Endometrium (tissue), 2 donors: ENCODE measurements at regions not wholly inside any gene's neighbourhood (a gene's known extent, or its start where the extent isn't known, plus 50 kb on each side); places are given as distances from the start of the nearest gene placed in this dataset.
"Not testable (repeated sequence)": the region's sequence is repeated elsewhere in the genome, so short reads cannot be mapped to it uniquely, and the experiment has no call there.

Source experiments
- FAIRE-seq: peaks from 2 replicates; lab custom pipeline; 2012; peaks lifted over from hg19 to GRCh38; lab: Jason Lieb, UNC
- donor health status: control.
- donor health status: control.

DNA sequence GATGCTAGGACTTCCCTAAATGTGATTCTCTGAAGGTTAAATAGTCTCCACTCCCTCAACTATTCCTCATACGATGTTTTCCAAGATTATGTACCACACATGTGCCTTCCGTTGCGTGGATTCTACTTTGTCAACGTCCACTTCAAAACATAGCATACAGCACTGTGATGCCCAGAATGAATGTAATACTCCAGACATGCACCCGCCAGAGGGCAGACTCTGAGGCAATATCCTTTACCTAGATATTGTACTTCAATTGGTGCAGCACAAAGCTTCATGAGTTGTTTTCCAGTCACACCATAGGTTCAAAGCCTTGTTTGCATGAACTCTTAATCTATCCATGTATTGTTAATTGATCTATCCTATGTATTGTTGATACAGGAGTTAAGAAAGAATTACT is 201.0 kb upstream of the NABP1 start:
- FAIRE-seq: no peak

GRCh38 chr2:191478799-191479679 is 198.9 kb upstream of the NABP1 start:
- no peak for FAIRE-seq

DNA sequence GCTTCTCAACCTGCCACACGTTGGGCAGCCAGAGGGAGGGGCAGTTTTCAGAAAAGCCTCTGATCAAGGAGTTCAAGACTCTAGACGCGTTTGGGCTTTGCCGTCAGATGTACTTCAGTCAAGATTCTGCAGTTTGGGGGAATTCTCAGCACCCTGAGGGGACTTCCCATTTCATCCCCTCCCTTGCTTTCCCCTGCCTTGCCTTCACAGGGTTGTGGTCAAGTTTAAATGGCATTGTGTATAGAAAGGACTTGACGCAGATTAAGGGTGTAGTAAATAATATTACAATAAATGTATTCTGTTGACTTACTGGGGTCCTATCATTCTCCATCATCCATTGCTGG is 198.3 kb upstream of the NABP1 start:
- FAIRE-seq: no peak

DNA sequence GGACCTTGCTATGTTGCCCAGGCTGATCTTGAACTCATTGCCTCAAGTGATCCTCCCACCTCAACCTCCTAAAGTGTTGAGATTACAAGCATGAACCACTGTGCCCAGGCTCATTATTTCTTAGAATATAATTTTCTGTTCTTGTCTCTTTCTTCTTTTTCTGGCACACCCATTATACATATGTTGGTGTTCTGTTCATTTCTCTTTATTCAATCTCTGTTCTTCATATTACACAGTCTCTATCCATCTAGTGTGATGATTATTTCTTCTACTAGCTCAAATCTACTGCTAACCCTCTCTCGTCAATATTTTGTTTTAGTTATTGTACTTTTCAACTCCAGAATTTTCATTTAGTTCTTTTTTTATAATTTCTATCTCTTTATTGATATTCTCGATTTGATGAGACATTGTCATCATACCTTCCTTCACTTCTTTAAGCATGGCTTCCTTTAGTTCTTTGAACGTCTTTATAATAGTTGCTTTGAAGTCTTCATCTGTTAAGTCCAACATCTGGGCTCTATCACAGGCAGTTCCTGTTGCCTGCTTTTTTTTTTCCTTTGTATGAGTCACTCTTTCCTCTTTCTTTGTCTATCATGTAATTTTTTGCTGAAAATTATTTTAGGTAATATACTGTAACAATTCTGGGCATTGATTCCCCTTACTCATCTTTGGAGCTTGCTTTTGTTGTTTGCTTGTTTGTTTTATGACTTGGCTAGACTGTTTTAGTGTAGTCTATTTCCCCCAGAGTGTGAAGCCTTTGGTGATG is 196.4 kb upstream of the NABP1 start:
- FAIRE-seq: no peak

DNA sequence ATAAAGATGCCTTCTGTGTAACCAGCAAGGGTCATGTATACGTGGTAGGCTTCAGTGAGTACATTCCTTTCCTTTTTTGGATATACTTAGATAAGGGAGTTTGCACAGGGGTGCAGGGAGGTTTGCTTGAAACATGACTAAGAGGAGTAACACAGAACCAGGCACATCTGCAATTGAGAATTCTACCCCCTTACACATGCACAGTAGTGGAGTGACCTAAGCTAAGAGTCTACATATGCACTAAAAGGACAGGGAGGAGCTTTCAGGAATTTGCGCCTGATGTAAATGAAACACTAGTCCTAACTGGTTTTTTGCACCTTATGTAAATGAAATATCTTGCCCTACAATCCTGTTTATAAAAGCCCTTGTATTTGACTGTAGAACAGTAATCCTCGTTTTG is 194.8 kb upstream of the NABP1 start:
- FAIRE-seq: no peak

DNA sequence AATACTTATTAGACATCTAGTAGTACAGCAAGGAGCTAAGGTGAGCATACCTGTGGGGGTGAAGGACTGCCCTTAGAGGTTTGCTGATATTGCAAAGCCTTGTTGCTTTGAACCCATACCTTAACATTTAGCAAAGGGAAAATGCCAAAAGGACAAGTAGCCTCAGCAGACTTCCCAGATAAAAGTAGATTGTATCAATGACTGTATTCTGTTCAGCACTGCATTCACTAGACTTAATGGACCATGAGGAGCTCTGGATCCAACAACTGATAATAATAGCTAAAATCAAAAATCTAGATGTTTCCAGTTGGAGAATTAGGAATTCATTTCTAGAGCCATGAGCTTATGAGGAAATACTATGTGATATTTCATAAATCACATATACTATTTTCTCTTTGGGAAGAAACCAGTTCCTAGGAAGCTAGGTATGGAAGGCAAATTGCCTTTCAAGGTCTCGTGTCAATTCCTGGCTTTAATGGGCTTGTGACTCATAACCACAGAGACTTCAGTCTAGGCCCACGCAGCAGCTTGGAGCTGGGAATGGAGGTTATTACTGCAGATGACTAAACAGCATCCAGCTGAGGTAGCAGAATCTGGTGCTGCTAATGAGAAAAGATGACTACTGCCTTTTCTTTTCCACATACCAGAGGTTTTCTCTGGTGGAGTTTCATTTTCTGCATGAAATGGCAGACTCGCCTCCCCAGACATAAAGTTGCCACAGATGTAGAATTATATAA is 191.2 kb upstream of the NABP1 start:
- FAIRE-seq: no peak

GRCh38 chr2:191488135-191488534 is 189.8 kb upstream of the NABP1 start:
- no peak for FAIRE-seq

GRCh38 chr2:191489177-191489576 is 188.8 kb upstream of the NABP1 start:
- FAIRE-seq: no peak

DNA sequence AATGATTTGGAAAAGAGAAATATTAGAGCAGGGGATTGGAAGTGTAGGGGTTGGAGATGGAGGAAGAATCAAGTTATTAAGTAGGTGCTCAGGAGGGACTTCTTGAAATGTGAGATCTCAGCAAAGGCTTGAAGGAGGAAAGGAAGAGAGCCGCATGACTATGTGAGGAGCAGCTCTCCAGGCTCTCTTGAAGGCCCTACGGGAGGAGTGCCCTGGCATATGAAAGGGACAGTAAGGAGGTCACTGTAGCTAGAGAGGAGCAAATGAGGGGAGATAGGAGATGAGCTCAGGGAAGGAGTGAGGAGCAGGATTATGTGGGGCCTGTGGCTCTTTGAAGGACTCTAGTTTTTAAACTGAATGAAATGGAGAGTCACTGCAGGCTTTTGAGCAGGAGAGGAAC is 181.1 kb upstream of the NABP1 start:
- no peak for FAIRE-seq

- FAIRE-seq: no peak
Measured at GRCh38 chr2:191497822-191498221, 180.1 kb upstream of the NABP1 start.

GRCh38 chr2:191499050-191499449 is 178.9 kb upstream of the NABP1 start:
- no peak for FAIRE-seq

DNA sequence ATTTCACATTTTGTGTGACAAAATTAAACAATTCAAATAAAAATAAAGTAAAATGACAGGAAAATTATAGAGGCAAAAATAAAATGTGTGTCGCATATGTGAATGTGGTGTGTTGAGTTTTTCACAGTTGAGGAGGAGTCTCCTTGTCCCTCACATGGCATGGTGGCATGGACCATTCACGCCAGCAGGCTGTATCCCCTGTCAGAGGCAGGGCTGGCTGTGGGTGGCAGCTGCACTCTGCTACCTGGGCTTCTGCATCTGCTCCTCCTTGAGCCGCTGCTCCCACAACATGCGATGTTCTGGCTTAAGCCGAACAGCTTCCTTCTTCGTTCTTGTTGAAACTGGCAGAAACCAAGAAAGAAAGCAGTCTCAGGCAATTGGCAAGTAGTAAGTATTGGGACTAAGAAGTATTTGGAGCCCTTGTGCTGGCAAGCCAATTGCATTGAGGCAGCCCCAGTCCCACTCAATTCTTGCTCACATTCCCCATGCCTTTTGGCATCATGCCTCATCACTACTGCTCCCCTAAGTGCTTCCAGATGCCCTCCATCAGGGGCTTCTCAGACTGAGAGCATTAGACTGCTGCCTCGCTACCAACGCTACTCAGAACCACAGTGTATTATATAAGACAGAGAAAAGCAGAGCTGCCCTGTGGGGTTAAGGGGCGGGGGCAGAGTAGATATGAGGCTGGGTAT is 177.9 kb upstream of the NABP1 start:
- no peak for FAIRE-seq

DNA sequence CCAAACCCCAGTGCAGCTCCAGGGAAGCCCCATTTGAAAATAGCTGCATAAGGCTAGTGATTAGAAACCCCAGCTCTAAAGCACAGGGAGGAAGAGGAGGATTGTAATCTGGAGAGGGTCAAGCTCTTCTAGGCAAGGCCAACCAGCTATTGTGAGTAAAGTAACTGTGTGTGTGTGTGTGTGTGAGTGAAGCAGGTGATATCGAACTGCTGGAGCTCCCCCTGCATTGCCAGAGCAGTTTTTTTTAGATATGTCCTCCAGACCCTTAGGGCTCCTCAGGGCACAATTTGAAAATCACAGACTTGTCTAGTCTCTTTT is 177.4 kb upstream of the NABP1 start:
- FAIRE-seq: no peak

DNA sequence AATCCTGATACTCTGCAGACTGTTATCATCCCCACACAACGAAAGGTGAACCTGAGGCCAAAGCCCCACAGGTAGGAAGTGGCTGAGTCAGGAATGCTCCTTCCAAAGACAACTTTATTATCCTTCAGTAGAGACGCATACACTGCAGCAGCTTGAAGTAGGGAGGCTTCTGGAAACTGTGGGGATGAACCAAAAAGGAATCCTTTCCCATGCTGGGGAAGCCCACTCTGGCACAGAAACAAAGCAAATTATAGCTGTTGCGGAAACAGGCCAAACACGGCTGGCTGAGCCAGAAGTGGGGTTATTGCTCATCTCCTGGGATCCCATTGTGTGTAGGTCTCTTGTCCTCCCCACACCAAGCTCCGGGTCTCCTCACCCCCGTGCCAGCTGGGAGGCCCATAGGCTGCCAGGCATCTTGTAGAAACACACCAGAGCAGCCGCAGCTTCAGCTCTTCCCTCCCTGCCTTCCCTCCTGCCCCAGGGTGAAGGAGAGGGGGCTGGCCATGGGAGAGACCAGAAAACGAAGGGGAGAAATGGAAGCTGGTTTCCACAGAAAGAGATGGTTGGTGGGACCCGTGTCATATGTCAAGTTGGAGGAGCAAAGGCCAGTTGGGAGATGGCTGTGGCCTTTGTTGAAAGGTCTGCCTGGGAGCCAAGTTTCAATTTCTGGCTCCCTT is 176.9 kb upstream of the NABP1 start:
- no peak for FAIRE-seq

DNA sequence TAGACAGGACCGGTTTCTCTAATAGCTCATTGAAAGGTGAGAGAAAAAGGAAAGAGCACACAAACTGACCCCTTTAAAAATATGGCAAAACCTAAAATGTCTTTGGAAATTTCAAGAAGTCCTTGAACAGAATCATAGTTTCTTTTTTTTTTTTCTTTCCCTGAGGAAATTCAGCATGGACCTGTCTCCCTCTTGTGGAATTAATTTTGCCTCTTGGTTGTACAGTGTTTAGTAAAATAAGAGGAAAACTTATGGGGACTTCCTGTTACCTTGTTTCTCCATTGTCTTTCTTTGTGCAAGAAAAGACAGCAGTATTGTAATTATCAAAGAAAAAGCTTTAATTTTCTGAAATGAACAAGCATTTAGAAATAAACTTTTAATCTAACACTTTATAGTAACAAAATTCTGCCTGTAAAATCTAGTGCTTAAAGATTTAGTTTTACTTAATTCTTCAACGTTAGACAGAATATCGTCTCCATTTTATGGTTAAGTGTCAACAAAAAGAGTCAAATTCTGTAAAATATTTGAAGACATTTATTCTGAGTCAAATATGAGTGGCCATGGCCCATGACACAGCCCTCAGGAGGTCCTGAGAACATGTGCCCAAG is 176.3 kb upstream of the NABP1 start:
- peak; percentile 60 for FAIRE-seq

- no peak for FAIRE-seq
Measured at GRCh38 chr2:191506515-191506914, 171.4 kb upstream of the NABP1 start.

- not testable (repeated sequence) for FAIRE-seq
Measured at GRCh38 chr2:191507252-191507853, 170.6 kb upstream of the NABP1 start.

GRCh38 chr2:191508738-191509137 is 169.2 kb upstream of the NABP1 start:
- no peak for FAIRE-seq

GRCh38 chr2:191512216-191512835 is 165.6 kb upstream of the NABP1 start:
- FAIRE-seq: no peak

GRCh38 chr2:191512874-191513273 is 165.1 kb upstream of the NABP1 start:
- FAIRE-seq: no peak

- no peak for FAIRE-seq
Measured at GRCh38 chr2:191514613-191515012, 163.3 kb upstream of the NABP1 start.
